ENCODE measurements at regions not wholly inside any gene's neighbourhood (a gene's known extent, or its start where the extent isn't known, plus 50 kb on each side); places are given as distances from the start of the nearest gene placed in this dataset.

GRCh38 chr5:96533371-96533770 lies 100.3 kb upstream of the PCSK1 start:
- Histone ChIP-seq H3K4me1 (ENCODE audit: control insufficient read depth in 1 of 2, low read depth in 2 of 2) (no peaks in the 10 kb centered on the region), H3K27me3 (replicated peaks; ENCODE audit: insufficient read depth) (no peaks in the 10 kb centered on the region), H3K4me3 (no peak overlapping the region), H3K9me3 (no peaks in the 10 kb centered on the region), H3K36me3 (no peaks in the 10 kb centered on the region), H3K27ac (no peak overlapping the region)
- no peak for DNase-seq (ENCODE audit: low spot score)
- no peak for ATAC-seq (ENCODE audit: insufficient number of reproducible peaks, low FRiP score, low read depth)
- TF ChIP-seq CTCF (IDR thresholded peaks at IDR 0.05): no peak

GRCh38 chr5:96537386-96537785 lies 104.3 kb upstream of the PCSK1 start:
- DNase-seq (ENCODE audit: low spot score): no peak
- no peaks in the 10 kb centered on the region for H3K27me3 ChIP-seq (replicated peaks; ENCODE audit: insufficient read depth)
- no peaks in the 10 kb centered on the region for H3K9me3 ChIP-seq
- H3K4me3 ChIP-seq: no peak overlapping the region
- no peak overlapping the region for H3K27ac ChIP-seq
- no peak for ATAC-seq (ENCODE audit: insufficient number of reproducible peaks, low FRiP score, low read depth)
- no peaks in the 10 kb centered on the region for H3K36me3 ChIP-seq
- TF ChIP-seq CTCF (IDR thresholded peaks at IDR 0.05): no peak
- H3K4me1 ChIP-seq (ENCODE audit: control insufficient read depth in 1 of 2, low read depth in 2 of 2): no peaks in the 10 kb centered on the region

GRCh38 chr5:96538808-96539250 lies 105.8 kb upstream of the PCSK1 start:
- no peak overlapping the region for H3K4me3 ChIP-seq
- H3K9me3 ChIP-seq: no peaks in the 10 kb centered on the region
- no peak for ATAC-seq (ENCODE audit: insufficient number of reproducible peaks, low FRiP score, low read depth)
- H3K27ac ChIP-seq: no peak overlapping the region
- no peak for DNase-seq (ENCODE audit: low spot score)
- no peaks in the 10 kb centered on the region for H3K36me3 ChIP-seq
- no peaks in the 10 kb centered on the region for H3K4me1 ChIP-seq (ENCODE audit: control insufficient read depth in 1 of 2, low read depth in 2 of 2)
- H3K27me3 ChIP-seq (replicated peaks; ENCODE audit: insufficient read depth): no peaks in the 10 kb centered on the region
- no peak for TF ChIP-seq CTCF (IDR thresholded peaks at IDR 0.05)

GRCh38 chr5:96546120-96546519 lies 113.1 kb upstream of the PCSK1 start:
- TF ChIP-seq CTCF (IDR thresholded peaks at IDR 0.05): no peak
- DNase-seq (ENCODE audit: low spot score) (no peak), ATAC-seq (ENCODE audit: insufficient number of reproducible peaks, low FRiP score, low read depth) (no peak)
- Histone ChIP-seq H3K9me3 (no peaks in the 10 kb centered on the region), H3K27me3 (replicated peaks; ENCODE audit: insufficient read depth) (no peaks in the 10 kb centered on the region), H3K4me1 (ENCODE audit: control insufficient read depth in 1 of 2, low read depth in 2 of 2) (no peaks in the 10 kb centered on the region), H3K27ac (no peak overlapping the region), H3K4me3 (no peak overlapping the region), H3K36me3 (no peaks in the 10 kb centered on the region)

GRCh38 chr5:96547486-96547885 lies 114.4 kb upstream of the PCSK1 start:
- no peak for ATAC-seq (ENCODE audit: insufficient number of reproducible peaks, low FRiP score, low read depth)
- TF ChIP-seq CTCF (IDR thresholded peaks at IDR 0.05): no peak
- H3K27ac ChIP-seq: no peak overlapping the region
- no peaks in the 10 kb centered on the region for H3K27me3 ChIP-seq (replicated peaks; ENCODE audit: insufficient read depth)
- H3K4me1 ChIP-seq (ENCODE audit: control insufficient read depth in 1 of 2, low read depth in 2 of 2): no peaks in the 10 kb centered on the region
- no peak overlapping the region for H3K4me3 ChIP-seq
- no peaks in the 10 kb centered on the region for H3K9me3 ChIP-seq
- DNase-seq (ENCODE audit: low spot score): no peak
- no peaks in the 10 kb centered on the region for H3K36me3 ChIP-seq
